ENCODE measurements at regions not wholly inside any gene's neighbourhood (a gene's known extent, or its start where the extent isn't known, plus 50 kb on each side); places are given as distances from the start of the nearest gene placed in this dataset.
"Not testable (repeated sequence)": the region's sequence is repeated elsewhere in the genome, so short reads cannot be mapped to it uniquely, and the experiment has no call there.

GRCh38 chr10:64810046-64810445 is 1288.8 kb downstream of the REEP3 start:
- peak; percentile 8 for DNase-seq (ENCODE audit: low read depth, low spot score)

- no peak for DNase-seq (ENCODE audit: low read depth, low spot score)
These were observed 1292.2 kb downstream of the REEP3 start for GRCh38 chr10:64813391-64813790.

GRCh38 chr10:64814201-64814600 is 1293.0 kb downstream of the REEP3 start:
- no peak for DNase-seq (ENCODE audit: low read depth, low spot score)

- no peak for DNase-seq (ENCODE audit: low read depth, low spot score)
These were observed 1308.7 kb downstream of the REEP3 start for GRCh38 chr10:64829888-64830412.

GRCh38 chr10:64830869-64831268 is 1309.7 kb downstream of the REEP3 start:
- DNase-seq (ENCODE audit: low read depth, low spot score), result no peak

- no peak for DNase-seq (ENCODE audit: low read depth, low spot score)
These were observed 1319.1 kb downstream of the REEP3 start for GRCh38 chr10:64840341-64840740.

- no peak for DNase-seq (ENCODE audit: low read depth, low spot score)
These were observed 1325.5 kb downstream of the REEP3 start for GRCh38 chr10:64846700-64847099.

- no peak for DNase-seq (ENCODE audit: low read depth, low spot score)
These were observed 1334.7 kb downstream of the REEP3 start for GRCh38 chr10:64855941-64856340.

- no peak for DNase-seq (ENCODE audit: low read depth, low spot score)
These were observed 1338.7 kb downstream of the REEP3 start for GRCh38 chr10:64859911-64860310.

GRCh38 chr10:64863836-64864235 is 1342.6 kb downstream of the REEP3 start:
- no peak for DNase-seq (ENCODE audit: low read depth, low spot score)

GRCh38 chr10:64867501-64867962 is 1346.3 kb downstream of the REEP3 start:
- DNase-seq (ENCODE audit: low read depth, low spot score), result no peak

- DNase-seq (ENCODE audit: low read depth, low spot score), result no peak
These were observed 1351.9 kb downstream of the REEP3 start for GRCh38 chr10:64873088-64873487.

GRCh38 chr10:64873959-64874358 is 1352.8 kb downstream of the REEP3 start:
- no peak for DNase-seq (ENCODE audit: low read depth, low spot score)

GRCh38 chr10:64880546-64880945 is 1359.3 kb downstream of the REEP3 start:
- DNase-seq (ENCODE audit: low read depth, low spot score), result no peak

- no peak for DNase-seq (ENCODE audit: low read depth, low spot score)
These were observed 1360.1 kb downstream of the REEP3 start for GRCh38 chr10:64881257-64881656.

- DNase-seq (ENCODE audit: low read depth, low spot score), result no peak
These were observed 1375.4 kb downstream of the REEP3 start for GRCh38 chr10:64896582-64896981.

- DNase-seq (ENCODE audit: low read depth, low spot score), result not testable (repeated sequence)
These were observed 1385.1 kb downstream of the REEP3 start for GRCh38 chr10:64906311-64906710.

- DNase-seq (ENCODE audit: low read depth, low spot score), result not testable (repeated sequence)
These were observed 1403.1 kb downstream of the REEP3 start for GRCh38 chr10:64924306-64924705.

- no peak for DNase-seq (ENCODE audit: low read depth, low spot score)
These were observed 1430.8 kb downstream of the REEP3 start for GRCh38 chr10:64952042-64952441.

- no peak for DNase-seq (ENCODE audit: low read depth, low spot score)
These were observed 1435.2 kb downstream of the REEP3 start for GRCh38 chr10:64956441-64956840.

- no peak for DNase-seq (ENCODE audit: low read depth, low spot score)
These were observed 1437.9 kb downstream of the REEP3 start for GRCh38 chr10:64959116-64959515.

- DNase-seq (ENCODE audit: low read depth, low spot score), result no peak
These were observed 1438.7 kb downstream of the REEP3 start for GRCh38 chr10:64959883-64960282.

- no peak for DNase-seq (ENCODE audit: low read depth, low spot score)
These were observed 1452.2 kb downstream of the REEP3 start for GRCh38 chr10:64973391-64973790.

GRCh38 chr10:64976150-64976549 is 1454.9 kb downstream of the REEP3 start:
- no peak for DNase-seq (ENCODE audit: low read depth, low spot score)
